Stimulated activated memory B cell treated with anti-CD40 and anti-IgM and Interleukin-4, amounts not matched to agents 10 μg/mL and 1 μg/mL and 100 μg/mL, for 72 hours (primary cell): ENCODE measurements at regions not wholly inside any gene's neighbourhood (a gene's known extent, or its start where the extent isn't known, plus 50 kb on each side); places are given as distances from the start of the nearest gene placed in this dataset.

Experiments
- ATAC-seq: fragments of 150-1000 bp; cut with Tn5 transposase; 2 replicates; pipeline ENCODE4 v1.10.0; 2021
- H3K27ac Mint-ChIP-seq: one replicate; pipeline ENCODE4 v1.8.0; 2022; ENCODE audit warnings: mild to moderate bottlenecking, mixed read lengths
- H3K27me3 Mint-ChIP-seq: one replicate; pipeline ENCODE4 v1.8.0; 2022; ENCODE audit warnings: mixed read lengths
- H3K36me3 Mint-ChIP-seq: one replicate; pipeline ENCODE4 v1.8.0; 2022; ENCODE audit warnings: mixed read lengths
- H3K4me1 Mint-ChIP-seq: one replicate; pipeline ENCODE4 v1.8.0; 2022; ENCODE audit warnings: mixed read lengths
- H3K4me3 Mint-ChIP-seq: one replicate; pipeline ENCODE4 v1.8.0; 2022; ENCODE audit warnings: mild to moderate bottlenecking, moderate library complexity, mixed read lengths
- H3K9me3 Mint-ChIP-seq: one replicate; pipeline ENCODE4 v1.8.0; 2022; ENCODE audit warnings: mixed read lengths

DNA sequence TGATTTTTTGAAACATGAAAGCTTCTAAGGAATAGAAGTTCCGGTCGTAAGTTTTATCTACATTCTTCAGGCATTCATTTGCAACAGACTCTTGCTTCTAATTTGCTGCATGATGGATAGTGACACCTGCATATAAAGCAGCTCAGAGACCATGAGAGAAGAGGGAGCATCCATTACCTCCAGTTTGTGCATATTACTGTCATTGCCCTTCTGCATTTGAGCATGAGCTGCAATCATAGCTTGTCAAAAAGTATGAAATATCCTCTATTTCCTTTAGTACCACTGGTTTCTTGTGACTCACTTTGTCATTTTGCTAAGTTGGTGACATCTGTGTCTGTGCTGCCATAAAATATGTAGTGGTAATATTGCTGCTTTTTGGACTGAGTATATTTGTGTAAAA lies 160.1 kb upstream of the STAC start:
- Mint-ChIP-seq H3K9me3 (peaks cover 3% of the 10 kb centered on the region), H3K4me3 (no peak overlapping the region), H3K4me1 (no peaks in the 10 kb centered on the region), H3K27ac (no peak overlapping the region), H3K36me3 (no peaks in the 10 kb centered on the region), H3K27me3 (no peaks in the 10 kb centered on the region)
- no peak for ATAC-seq

DNA sequence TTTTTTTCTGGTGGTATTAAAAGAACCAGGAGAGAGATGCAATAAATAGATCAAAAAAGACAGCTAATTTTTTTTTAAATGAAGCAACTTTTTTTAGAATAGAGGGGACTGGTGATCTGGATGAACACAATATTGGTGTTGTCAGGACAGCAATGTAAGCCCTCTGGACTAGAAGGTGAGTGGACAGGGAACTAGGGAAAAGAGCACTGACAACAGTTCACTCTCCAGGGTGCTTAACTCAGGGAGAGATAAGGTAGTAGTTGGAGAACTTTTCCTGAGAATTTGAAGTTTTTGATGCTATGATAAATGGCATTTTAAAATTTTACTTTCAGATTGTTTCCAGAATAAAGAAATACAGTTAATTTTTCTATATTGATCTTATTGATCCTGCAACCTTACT lies 158.3 kb upstream of the STAC start:
- peaks cover 3% of the 10 kb centered on the region for H3K9me3 Mint-ChIP-seq
- no peak for ATAC-seq

DNA sequence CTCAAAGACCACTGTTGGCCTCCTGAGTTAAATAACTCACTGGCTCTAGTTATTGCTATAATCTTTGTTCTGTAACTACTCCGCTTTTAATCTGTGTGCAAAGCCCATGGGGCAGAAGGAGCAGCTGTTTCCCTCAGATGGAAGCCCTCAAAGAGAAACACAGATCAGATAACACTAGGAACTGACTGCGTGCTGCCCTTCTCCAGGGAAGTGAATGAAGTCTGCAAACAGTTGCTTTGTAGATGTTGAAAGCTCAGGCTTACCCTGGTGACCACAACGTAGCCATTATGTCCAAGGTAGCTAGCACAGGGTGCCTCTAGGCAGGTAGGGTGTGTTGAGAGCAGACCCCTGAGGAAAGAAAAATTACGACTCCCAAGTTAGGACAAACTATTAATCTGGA lies 152.3 kb upstream of the STAC start:
- Mint-ChIP-seq H3K36me3 (no peaks in the 10 kb centered on the region), H3K4me3 (no peak overlapping the region), H3K9me3 (no peaks in the 10 kb centered on the region), H3K27ac (no peak overlapping the region), H3K27me3 (no peaks in the 10 kb centered on the region), H3K4me1 (no peaks in the 10 kb centered on the region)
- no peak for ATAC-seq

More for the DNA sequence above, 158.3 kb upstream of the STAC start:
- Mint-ChIP-seq H3K27me3 (no peaks in the 10 kb centered on the region), H3K4me1 (no peaks in the 10 kb centered on the region), H3K36me3 (no peaks in the 10 kb centered on the region), H3K4me3 (no peak overlapping the region), H3K27ac (no peak overlapping the region)

DNA sequence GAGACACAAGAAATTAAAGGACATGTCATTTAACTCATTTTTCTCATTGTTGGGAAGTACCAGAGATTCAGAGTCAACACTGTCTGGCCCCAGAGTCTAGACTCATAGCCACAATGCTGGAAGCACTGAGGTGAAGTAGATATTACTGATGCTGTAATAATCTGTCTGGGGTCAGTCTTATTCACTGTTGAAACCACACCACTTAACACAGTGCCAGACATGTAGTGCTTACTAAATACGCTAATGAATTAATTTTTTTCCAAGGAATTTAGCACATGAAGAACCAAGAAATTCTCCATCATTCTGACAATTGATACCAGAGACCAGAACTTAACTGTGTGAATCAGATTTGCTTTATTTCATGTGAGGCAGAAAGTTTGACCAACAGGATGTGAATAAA lies 150.8 kb upstream of the STAC start:
- Mint-ChIP-seq H3K4me1 (no peaks in the 10 kb centered on the region), H3K36me3 (no peaks in the 10 kb centered on the region), H3K27me3 (no peaks in the 10 kb centered on the region), H3K9me3 (peaks cover 1% of the 10 kb centered on the region), H3K4me3 (no peak overlapping the region), H3K27ac (no peak overlapping the region)
- no peak for ATAC-seq

DNA sequence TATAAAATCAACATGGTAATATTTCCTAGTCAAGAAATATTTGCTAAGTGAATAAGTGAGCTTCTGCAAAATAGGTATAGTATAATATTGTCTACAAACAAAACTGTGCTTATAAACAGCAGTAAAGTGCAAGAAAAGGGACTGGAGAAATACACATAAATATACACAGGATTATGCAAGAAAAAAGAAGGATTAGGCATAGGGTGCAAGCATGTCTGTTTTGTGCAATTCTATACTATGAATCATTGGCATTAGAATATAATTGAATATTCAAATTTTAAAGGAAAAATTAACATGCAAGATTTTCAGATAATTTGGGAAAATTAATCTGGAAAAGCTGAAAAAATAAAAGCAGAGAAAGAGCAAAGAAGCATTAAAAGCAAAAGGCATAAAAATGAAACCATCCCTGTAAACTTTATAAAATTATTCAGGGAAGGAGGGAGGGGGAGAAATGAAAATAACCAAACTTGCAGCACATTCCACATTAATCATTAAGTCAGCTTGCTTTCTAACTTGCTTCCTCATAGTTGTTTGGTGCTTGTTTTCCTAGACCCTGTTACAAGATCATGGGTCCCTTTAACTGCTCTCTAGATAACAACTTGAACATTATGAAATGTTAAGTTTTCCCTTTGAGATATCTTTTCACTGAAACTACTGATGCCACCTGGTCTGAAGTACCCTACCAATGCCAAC lies 147.4 kb upstream of the STAC start:
- Mint-ChIP-seq H3K27me3 (no peaks in the 10 kb centered on the region), H3K36me3 (no peaks in the 10 kb centered on the region), H3K27ac (no peak overlapping the region), H3K4me1 (no peaks in the 10 kb centered on the region), H3K4me3 (no peak overlapping the region), H3K9me3 (peaks cover 13% of the 10 kb centered on the region)
- ATAC-seq, result no peak

DNA sequence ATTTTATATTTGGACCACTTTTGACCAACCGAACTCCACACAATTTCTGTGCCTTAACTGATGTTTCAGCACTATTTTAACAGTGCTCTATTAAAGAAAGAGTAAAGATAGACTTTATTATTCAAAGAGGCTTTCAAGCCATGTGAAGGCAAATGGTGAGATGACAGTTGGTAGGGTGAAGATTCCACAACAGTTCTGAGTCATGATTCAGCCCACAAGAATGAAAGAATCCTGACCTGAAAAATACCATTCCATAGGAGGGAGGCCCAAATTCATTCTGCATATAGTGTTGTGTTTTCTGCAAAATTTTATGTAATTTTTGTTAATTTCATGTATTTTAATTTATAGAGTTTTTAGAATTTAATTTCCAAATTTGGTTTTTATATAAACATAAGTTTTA lies 135.6 kb upstream of the STAC start:
- Mint-ChIP-seq H3K4me3 (no peak overlapping the region), H3K27ac (no peak overlapping the region), H3K36me3 (no peaks in the 10 kb centered on the region), H3K27me3 (no peaks in the 10 kb centered on the region), H3K9me3 (no peaks in the 10 kb centered on the region), H3K4me1 (no peaks in the 10 kb centered on the region)
- ATAC-seq, result no peak

DNA sequence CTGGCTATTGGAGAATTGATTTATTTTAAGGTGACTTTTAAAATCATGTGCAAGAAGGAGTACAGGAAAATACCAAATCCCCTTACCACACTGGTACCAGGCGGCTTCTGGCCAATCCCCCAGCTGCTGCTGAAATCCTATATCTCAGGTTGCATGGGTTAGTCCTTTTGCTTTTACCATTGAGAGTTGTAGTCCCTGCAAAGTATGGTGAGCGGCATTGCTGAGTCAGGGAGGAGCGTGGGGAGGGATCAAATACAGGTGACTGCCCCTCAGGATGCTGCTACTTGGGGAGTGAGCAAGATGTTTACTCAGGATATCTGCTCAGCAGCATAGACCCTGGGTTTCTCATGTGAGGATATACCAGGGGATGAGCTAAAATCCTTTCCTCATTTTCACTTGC lies 131.9 kb upstream of the STAC start:
- ATAC-seq, result no peak
- no peaks in the 10 kb centered on the region for H3K4me1 Mint-ChIP-seq
- H3K27ac Mint-ChIP-seq, result no peak overlapping the region
- H3K9me3 Mint-ChIP-seq, result peaks cover 10% of the 10 kb centered on the region
- no peaks in the 10 kb centered on the region for H3K27me3 Mint-ChIP-seq
- H3K36me3 Mint-ChIP-seq, result no peaks in the 10 kb centered on the region
- no peak overlapping the region for H3K4me3 Mint-ChIP-seq

DNA sequence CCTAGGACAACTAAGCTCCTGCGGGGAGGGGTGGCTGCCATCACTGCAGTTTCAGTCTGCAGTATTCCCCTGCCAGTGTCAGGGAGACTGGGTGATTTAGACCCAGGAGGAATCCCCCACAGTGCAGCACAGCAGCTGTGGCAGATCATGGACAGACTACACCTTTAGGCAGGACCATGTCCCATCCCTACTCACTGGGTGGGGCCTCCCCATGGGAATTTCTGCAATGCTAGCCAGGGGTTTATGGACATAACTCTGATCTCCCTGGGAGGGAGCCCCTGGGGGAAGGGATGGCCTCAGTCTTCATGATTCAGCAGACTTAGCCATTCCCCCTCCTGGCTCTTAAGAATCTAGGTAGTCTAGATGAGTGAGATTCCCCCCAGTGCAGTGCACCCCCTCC lies 130.1 kb upstream of the STAC start:
- Mint-ChIP-seq H3K36me3 (no peaks in the 10 kb centered on the region), H3K9me3 (peaks cover 14% of the 10 kb centered on the region), H3K27me3 (no peaks in the 10 kb centered on the region), H3K4me1 (no peaks in the 10 kb centered on the region), H3K27ac (no peak overlapping the region), H3K4me3 (no peak overlapping the region)
- ATAC-seq, result no peak

DNA sequence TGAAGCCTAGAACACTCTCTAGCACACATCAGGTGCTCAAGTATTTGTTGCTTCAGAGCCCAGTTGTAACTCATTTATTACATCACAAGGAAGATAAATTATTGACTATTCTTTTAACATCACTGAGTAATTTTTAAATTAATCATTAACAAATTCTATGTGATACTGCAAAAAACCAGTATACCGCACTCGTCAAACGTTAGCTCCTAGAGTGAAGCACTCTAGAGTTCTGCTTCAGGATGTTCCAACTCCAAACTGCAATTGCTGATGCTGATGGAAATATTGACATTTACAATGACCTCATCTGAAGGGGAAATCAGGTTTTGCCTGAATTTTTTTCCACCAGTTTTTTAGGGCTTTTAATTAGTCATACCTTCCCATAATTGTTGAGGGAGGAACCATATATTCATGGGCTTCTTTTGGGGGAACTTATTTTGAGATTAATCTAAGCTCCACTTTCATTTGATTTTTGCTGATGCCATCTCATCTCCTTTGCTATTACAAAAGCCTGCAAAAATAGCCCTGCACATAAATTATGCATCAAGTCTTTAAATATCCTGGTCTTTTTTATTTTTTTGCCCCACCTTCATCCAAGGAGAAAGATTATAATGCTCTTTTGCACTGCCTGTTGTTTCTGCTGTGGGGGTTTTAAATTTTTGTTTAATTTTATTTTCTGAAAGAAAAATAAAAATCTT lies 123.0 kb upstream of the STAC start:
- Mint-ChIP-seq H3K27me3 (no peaks in the 10 kb centered on the region), H3K27ac (no peak overlapping the region), H3K4me1 (no peaks in the 10 kb centered on the region), H3K9me3 (peaks cover 14% of the 10 kb centered on the region), H3K4me3 (no peak overlapping the region), H3K36me3 (no peaks in the 10 kb centered on the region)
- ATAC-seq, result no peak

DNA sequence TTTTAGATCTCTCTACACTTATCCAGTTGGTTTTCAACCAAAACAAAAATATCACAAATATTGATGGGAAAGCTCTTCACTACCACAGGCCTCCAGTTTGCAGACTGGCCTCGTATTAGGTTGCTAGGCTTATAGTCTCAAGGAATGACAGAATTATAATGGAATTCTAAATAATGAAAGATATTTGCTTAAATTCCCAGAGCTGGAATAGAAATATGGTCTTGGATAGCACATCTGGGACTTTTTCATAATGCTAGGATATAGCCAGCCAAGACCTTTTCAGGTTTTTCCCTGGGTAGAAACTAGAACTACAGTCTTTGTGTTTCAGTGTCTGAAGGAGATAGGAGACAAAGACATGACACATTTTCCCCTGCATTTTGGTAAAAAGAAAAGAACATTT lies 121.9 kb upstream of the STAC start:
- no peaks in the 10 kb centered on the region for H3K4me1 Mint-ChIP-seq
- no peaks in the 10 kb centered on the region for H3K27me3 Mint-ChIP-seq
- no peak overlapping the region for H3K27ac Mint-ChIP-seq
- H3K36me3 Mint-ChIP-seq, result no peaks in the 10 kb centered on the region
- H3K4me3 Mint-ChIP-seq, result no peak overlapping the region
- ATAC-seq, result no peak
- H3K9me3 Mint-ChIP-seq, result peaks cover 11% of the 10 kb centered on the region

DNA sequence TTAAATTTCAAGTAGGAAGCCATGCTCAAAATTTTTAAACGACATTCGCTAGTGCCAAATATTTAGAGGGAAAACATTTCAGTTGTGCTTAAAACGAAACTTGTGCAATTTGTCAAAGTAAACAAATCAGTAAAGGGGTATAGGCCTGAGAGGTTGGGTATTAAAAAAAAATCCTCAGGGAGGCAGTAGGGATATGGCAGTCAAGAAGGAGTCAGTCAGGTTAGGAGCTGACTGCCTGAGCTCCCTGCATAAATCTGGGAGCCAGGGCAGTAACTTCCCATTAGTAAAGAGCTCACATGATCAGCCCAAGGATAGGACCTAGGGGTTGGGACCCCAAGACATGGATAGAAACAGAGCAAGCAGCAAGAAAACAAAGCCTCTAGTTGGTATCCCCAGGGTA lies 120.7 kb upstream of the STAC start:
- Mint-ChIP-seq H3K4me1 (no peaks in the 10 kb centered on the region), H3K4me3 (no peak overlapping the region), H3K36me3 (no peaks in the 10 kb centered on the region), H3K27ac (no peak overlapping the region), H3K27me3 (no peaks in the 10 kb centered on the region), H3K9me3 (peaks cover 9% of the 10 kb centered on the region)
- ATAC-seq, result no peak

DNA sequence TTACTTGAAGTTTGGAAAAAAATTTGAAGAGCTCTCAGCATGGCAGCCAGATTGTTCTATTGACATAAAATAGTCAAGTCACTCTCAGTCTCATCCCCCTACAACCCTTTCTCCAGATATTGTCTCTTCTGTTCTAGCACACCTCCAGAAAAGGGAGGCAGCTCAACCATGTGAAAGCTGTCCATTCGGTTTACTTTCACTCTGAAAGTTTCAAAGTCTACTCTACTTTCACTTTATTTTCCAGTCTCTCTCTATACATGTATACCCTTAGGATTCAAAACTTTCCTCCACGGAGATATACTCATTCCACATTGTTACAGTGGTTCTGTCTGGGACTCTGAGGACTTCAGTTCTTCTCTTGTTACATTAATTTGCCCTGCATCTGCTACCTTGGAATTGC lies 111.0 kb upstream of the STAC start:
- Mint-ChIP-seq H3K4me1 (no peaks in the 10 kb centered on the region), H3K4me3 (no peak overlapping the region), H3K27me3 (no peaks in the 10 kb centered on the region), H3K27ac (no peak overlapping the region), H3K9me3 (peaks cover 6% of the 10 kb centered on the region), H3K36me3 (no peaks in the 10 kb centered on the region)
- no peak for ATAC-seq

DNA sequence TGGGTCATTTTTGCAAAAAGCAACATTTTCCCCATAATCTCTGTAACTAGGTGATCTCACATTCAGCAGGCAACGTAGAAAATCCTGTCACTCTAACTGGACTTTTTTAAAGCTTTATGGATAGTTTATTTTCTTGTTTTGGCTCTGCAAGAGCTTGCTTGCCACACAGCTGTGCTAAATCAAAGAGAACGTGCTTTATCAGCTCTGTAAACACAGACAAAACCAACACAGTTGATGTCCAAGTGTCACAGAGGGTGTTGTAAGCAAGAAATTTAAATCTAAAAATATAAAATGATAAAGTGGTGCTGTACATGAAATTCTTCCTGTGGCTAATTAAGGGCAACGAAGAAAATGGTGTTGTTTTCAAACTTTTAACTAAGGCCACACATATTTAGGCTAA lies 97.5 kb upstream of the STAC start:
- Mint-ChIP-seq H3K27ac (no peak overlapping the region), H3K4me3 (no peak overlapping the region), H3K9me3 (peaks cover 7% of the 10 kb centered on the region), H3K36me3 (no peaks in the 10 kb centered on the region), H3K27me3 (no peaks in the 10 kb centered on the region), H3K4me1 (no peaks in the 10 kb centered on the region)
- ATAC-seq, result no peak

DNA sequence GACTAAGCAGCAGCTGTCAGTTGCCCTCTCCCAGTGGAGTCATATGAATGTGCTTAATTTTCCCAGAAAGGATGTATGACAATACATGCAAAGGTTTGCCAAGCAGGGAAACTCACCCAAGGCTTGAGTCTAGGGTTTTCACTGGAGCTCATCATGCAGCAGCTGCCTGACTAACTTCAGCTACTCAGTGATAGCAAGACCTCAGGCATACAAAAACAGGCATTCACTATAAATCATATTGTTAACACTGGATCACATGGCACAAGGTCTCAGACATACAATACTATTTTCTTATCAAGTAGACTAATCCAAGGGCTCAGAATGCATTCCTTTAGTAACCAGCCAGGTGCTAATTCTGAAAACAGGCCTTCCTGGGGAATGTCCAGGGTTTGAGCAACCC lies 85.0 kb upstream of the STAC start:
- no peak overlapping the region for H3K27ac Mint-ChIP-seq
- no peaks in the 10 kb centered on the region for H3K36me3 Mint-ChIP-seq
- no peaks in the 10 kb centered on the region for H3K9me3 Mint-ChIP-seq
- no peaks in the 10 kb centered on the region for H3K27me3 Mint-ChIP-seq
- no peaks in the 10 kb centered on the region for H3K4me1 Mint-ChIP-seq
- H3K4me3 Mint-ChIP-seq, result no peak overlapping the region
- ATAC-seq, result no peak

DNA sequence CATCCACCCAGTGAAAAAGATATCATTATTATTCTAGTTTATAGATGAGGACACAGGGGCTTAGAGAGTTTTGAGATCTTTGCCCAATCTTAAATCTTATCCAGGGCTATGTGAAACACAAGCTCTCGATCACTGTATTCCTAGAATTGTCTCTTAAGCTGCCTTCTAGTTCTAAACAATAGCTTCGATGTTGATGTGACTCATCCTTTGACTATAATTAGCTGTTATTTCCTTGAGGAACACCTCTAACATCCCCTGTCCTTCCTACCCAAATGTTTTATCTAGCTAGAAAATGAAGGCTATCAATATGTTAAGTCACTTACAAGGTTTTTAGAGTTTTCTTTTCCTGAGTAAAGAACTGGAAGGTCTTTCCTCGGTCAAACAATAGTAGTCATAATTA lies 83.1 kb upstream of the STAC start:
- H3K4me3 Mint-ChIP-seq, result no peak overlapping the region
- H3K9me3 Mint-ChIP-seq, result no peaks in the 10 kb centered on the region
- no peak overlapping the region for H3K27ac Mint-ChIP-seq
- H3K27me3 Mint-ChIP-seq, result no peaks in the 10 kb centered on the region
- no peak for ATAC-seq
- no peaks in the 10 kb centered on the region for H3K4me1 Mint-ChIP-seq
- no peaks in the 10 kb centered on the region for H3K36me3 Mint-ChIP-seq

DNA sequence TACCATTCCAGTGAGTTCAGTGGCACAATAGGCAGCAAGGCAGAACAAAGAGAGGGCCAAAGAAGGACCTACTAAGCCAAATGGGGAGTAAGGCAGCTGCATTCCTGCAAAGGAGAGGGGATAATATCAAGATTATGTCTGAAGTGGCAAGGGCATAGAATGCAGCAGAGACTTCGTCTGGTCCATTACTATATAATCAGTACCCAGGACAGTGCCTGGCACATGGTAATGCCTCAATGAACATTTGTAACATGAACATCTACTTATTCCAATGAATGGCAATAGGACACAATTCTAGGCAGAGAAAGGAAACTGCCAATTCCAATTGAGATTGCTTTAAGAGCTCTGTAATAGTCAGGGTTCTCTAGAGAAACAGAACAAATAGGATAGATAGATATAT lies 82.1 kb upstream of the STAC start:
- H3K36me3 Mint-ChIP-seq, result no peaks in the 10 kb centered on the region
- no peak overlapping the region for H3K4me3 Mint-ChIP-seq
- no peaks in the 10 kb centered on the region for H3K4me1 Mint-ChIP-seq
- ATAC-seq, result no peak
- H3K27ac Mint-ChIP-seq, result no peak overlapping the region
- no peaks in the 10 kb centered on the region for H3K27me3 Mint-ChIP-seq
- H3K9me3 Mint-ChIP-seq, result no peaks in the 10 kb centered on the region
